ELF-1 (cell line): ENCODE measurements at regions not wholly inside any gene's neighbourhood (a gene's known extent, or its start where the extent isn't known, plus 50 kb on each side); places are given as distances from the start of the nearest gene placed in this dataset.
A peak's percentile ranks its signal among the peaks of the same experiment; 100 is the strongest.

Source experiments
- DNase-seq: peaks from one replicate; pipeline ENCODE4 v3.0.0-alpha.2; 2016; ENCODE audit warnings: low read depth, low spot score

DNA sequence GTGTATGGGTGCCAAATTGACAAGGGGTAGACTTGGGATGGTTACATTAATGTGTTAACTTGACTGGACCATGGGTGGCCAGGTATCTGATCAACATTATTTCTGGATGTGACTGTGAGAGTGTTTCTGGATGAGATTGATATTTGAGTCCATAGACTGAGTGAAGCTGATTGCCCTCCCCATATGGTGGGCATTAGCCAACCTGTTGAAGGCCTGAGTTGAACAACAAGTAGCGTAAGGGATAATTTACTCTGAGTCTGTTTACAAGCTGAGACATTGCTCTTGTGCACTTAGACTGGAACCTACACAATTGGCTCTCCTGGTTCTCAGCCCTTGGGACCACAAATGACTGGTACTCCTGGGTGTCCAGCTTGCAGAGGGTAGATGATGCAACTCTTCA is 240.1 kb downstream of the ASXL3 start:
- no peak for DNase-seq

DNA sequence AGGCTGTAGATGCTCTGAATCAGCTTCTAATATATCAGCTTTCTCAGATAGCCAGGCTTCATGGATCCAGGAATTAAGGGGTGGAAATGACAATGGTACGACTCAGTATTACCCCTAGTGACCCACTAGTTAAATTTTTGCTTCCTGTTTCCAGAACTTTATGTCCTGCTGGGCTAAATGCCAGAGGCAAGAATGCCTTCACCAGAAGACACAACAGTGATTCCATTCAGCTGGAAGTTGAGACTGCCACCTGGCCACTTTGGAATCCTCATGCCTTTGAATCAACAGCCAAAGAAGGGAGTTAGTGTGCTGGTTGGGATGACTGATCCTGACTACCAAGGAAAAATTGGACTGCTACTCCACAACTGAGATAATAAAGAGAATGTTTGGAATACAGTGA is 239.1 kb downstream of the ASXL3 start:
- DNase-seq, result peak; percentile 54

DNA sequence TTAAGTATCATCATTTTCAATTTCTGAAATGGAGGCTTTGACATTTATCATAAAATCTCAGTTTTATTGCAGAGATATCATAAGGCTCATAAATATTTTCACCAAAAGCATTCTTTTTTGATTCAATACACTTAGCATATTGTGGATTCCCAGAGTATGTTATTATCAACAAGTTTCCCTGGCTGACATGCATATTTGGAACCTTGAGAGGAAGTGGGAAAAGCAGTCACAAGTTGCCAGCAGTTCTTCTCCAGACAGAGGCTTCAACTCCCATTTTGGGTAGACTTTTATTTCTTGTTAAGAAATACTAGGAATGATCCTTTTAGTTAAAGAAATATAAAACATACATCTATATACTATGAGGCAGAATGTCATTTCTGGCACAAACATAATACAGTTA is 236.5 kb downstream of the ASXL3 start:
- DNase-seq, result no peak

DNA sequence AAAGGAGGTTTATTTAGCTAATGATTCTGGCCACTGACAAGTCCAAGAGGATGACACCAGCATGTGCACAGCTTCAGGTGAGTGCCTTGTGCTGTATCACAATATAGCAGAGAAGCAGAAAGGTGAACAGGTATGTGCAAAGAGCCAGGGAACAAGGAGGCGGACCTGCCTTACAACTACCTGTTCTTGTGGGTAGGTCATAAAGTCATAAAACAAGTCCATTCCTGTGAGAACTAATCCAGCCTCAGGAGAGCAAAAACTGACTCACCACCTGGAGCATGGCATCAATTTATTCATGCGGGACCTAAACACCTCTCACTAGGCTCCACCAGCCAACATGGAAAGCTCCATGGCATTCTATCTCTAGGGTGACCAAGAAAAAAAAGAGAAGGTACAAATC is 234.2 kb downstream of the ASXL3 start:
- no peak for DNase-seq

DNA sequence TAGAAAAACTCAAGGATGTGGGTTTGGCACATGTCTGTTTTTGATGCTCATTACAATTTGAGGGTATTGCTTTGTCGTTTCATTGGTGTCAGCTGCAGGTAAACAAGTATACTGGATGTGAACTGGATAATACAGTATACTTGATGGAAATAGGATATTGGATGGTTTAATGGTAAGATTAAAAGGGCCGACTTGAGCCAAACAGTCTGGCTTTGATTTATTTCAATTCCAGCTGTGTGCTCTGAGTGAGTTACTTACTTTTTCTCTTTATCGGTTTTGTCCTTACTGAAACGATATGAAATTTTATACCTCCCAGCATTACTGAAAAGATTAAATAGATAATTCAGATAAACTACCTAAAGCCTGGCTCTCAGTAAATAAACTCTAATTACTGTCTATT is 227.6 kb downstream of the ASXL3 start:
- no peak for DNase-seq

DNA sequence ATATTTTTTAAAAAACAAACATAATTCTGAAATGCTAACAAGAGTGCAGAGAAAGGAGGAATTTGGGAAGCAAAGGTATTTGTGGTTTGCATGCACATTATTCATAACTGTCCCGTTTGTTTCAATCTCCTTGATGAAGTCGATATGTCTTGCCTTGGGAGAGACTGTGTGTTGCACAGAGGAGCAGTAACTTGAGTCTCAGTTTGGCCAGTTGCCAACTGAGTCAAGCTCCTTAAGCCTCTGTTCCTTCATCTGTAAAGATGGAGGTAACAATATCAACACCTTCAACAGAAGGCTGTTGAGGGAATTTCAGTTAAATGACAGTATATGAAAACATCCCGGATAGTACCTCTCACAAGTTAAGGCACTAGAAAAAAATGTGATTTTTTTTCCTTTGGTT is 226.2 kb downstream of the ASXL3 start:
- DNase-seq, result no peak

DNA sequence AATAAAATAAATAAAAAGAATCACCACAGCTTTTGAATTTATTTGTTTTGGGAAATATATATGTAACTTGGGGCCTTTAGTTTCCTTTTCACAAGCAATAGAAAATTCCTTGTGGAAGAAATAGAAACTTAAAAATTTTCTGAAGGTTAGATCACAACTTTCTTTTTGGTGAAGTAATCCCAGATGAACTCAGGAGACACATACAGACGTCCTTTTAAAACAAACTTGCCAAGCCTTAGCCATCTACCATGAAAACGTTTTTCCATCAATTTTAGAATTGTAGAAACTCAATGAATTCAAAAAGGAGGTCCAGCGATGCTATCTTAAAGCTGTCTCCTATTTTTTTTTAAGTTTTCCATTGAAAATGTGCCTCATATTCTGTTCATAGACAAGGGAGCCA is 225.6 kb downstream of the ASXL3 start:
- DNase-seq, result no peak

DNA sequence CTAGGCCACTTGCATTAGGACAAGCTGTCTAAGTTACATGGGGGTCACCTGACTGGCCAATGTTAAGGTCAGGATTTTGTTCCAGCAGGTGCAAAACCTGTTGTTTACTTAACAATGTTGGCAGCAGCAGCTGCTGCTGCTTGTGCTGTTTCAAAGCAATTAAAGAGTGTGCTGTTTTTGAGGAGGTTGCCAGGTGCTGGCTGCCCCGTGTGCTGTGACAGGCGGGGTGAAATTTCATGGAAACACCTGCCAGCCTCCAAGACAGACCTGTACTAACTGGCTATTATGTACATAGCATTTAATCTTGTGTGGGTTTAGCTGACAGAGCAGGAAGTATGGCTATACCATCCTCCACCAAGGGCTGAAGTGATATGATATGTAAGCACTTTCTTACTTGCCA is 224.9 kb downstream of the ASXL3 start:
- no peak for DNase-seq
